ENCODE measurements at regions not wholly inside any gene's neighbourhood (a gene's known extent, or its start where the extent isn't known, plus 50 kb on each side); places are given as distances from the start of the nearest gene placed in this dataset.
A peak's percentile ranks its signal among the peaks of the same experiment; 100 is the strongest.

DNA sequence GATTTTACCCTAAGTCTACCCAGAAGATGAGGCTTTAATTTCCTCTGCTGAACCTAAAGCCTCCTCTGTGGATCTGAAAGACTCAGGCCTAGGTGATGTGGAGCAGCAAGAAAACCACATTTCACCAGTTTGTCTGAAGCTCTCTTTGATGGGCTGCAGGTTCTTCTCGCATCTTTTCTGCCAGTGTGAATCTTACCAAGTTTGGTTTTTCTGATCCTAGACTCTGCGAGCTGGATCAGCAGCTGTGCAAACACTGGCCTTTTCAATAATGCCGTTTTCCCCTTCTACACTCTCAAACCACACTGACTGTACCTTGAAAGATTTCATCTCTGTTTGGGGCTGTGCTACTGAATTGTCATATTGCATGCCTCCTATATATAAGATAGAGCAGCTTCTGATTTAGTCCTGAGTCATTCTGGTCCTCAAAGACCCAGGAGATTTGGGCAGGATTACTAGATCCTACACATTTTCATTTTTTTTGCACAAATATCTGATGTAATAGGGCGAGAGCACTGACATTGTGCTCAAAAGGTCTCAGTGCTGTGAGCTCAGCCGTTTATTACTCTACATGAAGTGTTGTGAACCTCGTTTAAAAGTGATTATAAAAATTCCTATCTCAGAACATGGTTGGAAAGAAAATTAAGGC lies 133.6 kb upstream of the FAM9C start:
- TF ChIP-seq, protein P1, sequence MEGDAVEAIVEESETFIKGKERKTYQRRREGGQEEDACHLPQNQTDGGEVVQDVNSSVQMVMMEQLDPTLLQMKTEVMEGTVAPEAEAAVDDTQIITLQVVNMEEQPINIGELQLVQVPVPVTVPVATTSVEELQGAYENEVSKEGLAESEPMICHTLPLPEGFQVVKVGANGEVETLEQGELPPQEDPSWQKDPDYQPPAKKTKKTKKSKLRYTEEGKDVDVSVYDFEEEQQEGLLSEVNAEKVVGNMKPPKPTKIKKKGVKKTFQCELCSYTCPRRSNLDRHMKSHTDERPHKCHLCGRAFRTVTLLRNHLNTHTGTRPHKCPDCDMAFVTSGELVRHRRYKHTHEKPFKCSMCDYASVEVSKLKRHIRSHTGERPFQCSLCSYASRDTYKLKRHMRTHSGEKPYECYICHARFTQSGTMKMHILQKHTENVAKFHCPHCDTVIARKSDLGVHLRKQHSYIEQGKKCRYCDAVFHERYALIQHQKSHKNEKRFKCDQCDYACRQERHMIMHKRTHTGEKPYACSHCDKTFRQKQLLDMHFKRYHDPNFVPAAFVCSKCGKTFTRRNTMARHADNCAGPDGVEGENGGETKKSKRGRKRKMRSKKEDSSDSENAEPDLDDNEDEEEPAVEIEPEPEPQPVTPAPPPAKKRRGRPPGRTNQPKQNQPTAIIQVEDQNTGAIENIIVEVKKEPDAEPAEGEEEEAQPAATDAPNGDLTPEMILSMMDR (IDR thresholded peaks at IDR 0.05; ENCODE audit: low read depth, low read length), result no peak
- no peak overlapping the region for H3K4me3 ChIP-seq (replicated peaks in 1 of 2; ENCODE audit: low read depth in 2 of 2, low read length in 2 of 2)
- DNase-seq (ENCODE audit: low read depth in 2 of 2), result peak in 1 of 2 donors; percentile 33

DNA sequence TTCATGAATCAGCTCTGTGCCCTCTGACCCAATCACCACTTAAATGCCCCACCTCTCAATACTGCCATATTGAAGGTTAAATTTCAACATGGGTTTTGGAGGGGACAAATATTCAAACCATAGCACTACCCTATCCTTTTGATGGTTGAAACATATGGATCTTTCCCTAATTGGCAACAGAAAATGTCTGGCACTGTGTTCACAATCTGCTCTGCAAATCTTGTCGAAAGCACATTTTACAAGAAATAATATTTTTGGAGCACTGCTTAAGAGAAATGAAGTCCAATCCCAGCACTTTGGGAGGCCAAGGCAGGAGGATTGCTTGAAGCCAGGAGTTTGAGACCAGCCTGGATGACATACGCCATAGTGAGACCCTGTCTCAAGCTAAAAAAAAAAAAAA lies 130.6 kb upstream of the FAM9C start:
- no peak overlapping the region for H3K4me3 ChIP-seq (replicated peaks in 1 of 2; ENCODE audit: low read depth in 2 of 2, low read length in 2 of 2)
- TF ChIP-seq, protein P1 (IDR thresholded peaks at IDR 0.05; ENCODE audit: low read depth, low read length), result no peak
- no peak for DNase-seq (ENCODE audit: low read depth in 2 of 2)

DNA sequence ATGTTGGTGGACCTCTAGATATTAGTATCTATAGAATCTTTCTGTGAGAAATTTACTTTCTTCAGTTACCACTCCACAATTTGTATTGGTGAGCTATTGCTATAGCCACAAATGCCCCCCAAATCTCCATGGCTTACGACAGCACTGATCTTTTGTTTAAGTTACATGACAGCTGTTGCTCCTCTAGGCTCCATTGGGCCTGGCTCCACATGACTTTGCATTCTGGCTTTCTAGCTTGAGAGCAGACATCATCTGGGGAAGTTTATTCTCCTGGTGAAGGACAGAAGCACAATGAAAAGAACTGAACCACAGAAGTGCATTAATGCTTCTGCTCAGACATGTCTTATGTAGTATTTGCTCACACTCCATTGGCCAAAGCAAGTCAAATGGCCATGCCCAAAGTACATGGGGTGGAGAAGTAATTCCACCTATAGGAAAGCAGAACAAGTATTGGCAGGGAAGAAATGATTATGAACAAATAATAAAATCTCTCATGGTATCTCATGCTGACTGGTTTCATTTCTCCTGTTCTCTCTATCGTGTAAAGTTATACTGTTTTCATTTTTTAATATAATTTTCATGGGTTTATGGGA lies 126.6 kb upstream of the FAM9C start:
- TF ChIP-seq, protein P1 (IDR thresholded peaks at IDR 0.05; ENCODE audit: low read depth, low read length), result no peak
- DNase-seq (ENCODE audit: low read depth in 2 of 2), result no peak
- H3K4me3 ChIP-seq (replicated peaks in 1 of 2; ENCODE audit: low read depth in 2 of 2, low read length in 2 of 2), result no peak overlapping the region

DNA sequence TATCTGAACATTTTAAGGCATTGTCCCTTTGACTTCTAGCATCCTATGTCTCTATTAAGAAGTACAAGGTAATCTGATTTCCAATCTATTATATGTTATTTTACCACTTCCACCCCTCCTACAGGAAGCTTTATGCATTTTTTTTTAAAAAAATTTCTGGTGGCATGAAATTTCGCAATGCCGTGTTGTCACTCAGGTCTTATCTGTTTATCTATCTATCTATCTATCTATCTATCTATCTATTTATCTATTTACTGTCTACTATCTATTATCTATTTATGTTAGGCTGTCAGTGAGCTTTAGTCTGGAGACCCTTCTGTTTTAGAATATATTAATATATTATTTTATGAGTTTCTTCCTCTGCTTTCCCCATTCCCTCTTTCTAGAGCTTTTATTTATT lies 125.3 kb upstream of the FAM9C start:
- DNase-seq (ENCODE audit: low read depth in 2 of 2), result no peak
- no peak overlapping the region for H3K4me3 ChIP-seq (replicated peaks in 1 of 2; ENCODE audit: low read depth in 2 of 2, low read length in 2 of 2)
- TF ChIP-seq, protein P1 (IDR thresholded peaks at IDR 0.05; ENCODE audit: low read depth, low read length), result no peak

DNA sequence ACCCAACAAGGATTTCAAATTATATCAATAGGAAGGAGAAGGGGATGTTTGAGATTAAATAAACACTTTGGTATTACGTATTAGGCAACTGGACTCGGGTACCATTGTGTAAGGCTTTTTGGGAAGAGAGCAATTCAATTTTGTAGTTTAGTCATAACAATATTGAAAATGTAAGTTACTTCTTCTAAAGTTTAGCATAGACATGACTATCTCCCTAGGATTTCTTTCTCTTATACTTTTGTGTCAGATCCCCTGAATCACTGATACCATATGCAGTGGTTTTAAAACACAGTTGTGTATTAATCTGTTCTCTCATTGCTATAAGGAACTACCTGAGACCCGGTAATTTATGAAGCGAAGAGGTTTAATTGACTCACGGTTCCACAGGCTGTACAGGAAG lies 123.8 kb upstream of the FAM9C start:
- no peak overlapping the region for H3K4me3 ChIP-seq (replicated peaks in 1 of 2; ENCODE audit: low read depth in 2 of 2, low read length in 2 of 2)
- DNase-seq (ENCODE audit: low read depth in 2 of 2), result peak in 1 of 2 donors; percentile 14

DNA sequence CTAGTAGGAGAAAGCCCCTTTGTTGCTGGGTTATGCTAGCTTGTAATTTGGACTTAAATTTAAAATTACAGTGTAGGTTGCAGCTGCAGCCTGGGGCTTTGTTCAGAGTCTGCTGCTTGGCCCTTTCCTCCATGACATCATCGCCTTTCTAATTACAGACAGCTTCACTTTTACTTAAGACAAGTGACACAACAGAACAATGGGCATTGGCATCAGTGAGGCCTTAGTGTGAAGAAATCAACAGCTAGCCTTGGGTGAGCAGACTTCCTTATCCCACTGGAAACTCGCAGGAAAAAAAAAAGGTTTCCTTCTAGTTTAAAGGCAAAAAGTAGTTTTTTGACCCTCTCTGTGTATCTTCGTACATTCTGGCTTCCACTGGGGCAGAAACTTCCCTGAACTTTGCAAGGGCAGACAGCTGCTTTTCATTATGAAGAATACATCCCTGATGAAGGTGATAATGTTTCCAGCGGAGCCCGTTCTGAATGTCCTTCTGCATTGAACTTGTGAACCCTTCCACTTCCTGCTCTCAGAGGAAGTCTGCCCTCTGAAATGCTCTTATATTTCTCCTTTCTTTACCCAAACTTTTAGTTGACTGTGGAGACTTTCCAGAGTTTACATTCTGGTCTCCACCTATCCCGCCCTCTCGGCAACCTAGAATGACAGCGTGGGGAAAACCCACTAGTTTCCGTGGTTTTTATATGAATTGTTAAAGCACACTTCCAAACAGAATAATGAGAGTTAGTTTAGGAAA lies 123.2 kb upstream of the FAM9C start:
- H3K4me3 ChIP-seq (replicated peaks in 1 of 2; ENCODE audit: low read depth in 2 of 2, low read length in 2 of 2), result no peak overlapping the region
- TF ChIP-seq, protein P1 (IDR thresholded peaks at IDR 0.05; ENCODE audit: low read depth, low read length), result no peak
- DNase-seq (ENCODE audit: low read depth in 2 of 2), result peak; percentile 69 to 81

More for the DNA sequence above, 123.8 kb upstream of the FAM9C start:
- TF ChIP-seq, protein P1 (IDR thresholded peaks at IDR 0.05; ENCODE audit: low read depth, low read length), result no peak

Measured in cardiac fibroblast (primary cell).